T1000 (cell line): ENCODE measurements at regions not wholly inside any gene's neighbourhood (a gene's known extent, or its start where the extent isn't known, plus 50 kb on each side); places are given as distances from the start of the nearest gene placed in this dataset.
"Not testable (repeated sequence)": the region's sequence is repeated elsewhere in the genome, so short reads cannot be mapped to it uniquely, and the experiment has no call there.

Experiments used
- DNase-seq: peaks from one replicate; lab custom pipeline; 2025; ENCODE audit warnings: mixed read lengths; lab: John Stamatoyannopoulos, UW

- DNase-seq, result no peak
Measured at GRCh38 chr3:64390893-64391292, 165.6 kb upstream of the PRICKLE2 start.

GRCh38 chr3:64388886-64389285, 163.6 kb upstream of the PRICKLE2 start:
- DNase-seq, result no peak

GRCh38 chr3:64387688-64388087, 162.4 kb upstream of the PRICKLE2 start:
- DNase-seq, result no peak

- no peak for DNase-seq
Measured at GRCh38 chr3:64385277-64385676, 160.0 kb upstream of the PRICKLE2 start.

- no peak for DNase-seq
Measured at GRCh38 chr3:64384561-64384960, 159.3 kb upstream of the PRICKLE2 start.

GRCh38 chr3:64382153-64382552, 156.9 kb upstream of the PRICKLE2 start:
- DNase-seq, result no peak

- DNase-seq, result no peak
Measured at GRCh38 chr3:64381367-64381766, 156.1 kb upstream of the PRICKLE2 start.

- no peak for DNase-seq
Measured at GRCh38 chr3:64380546-64380945, 155.3 kb upstream of the PRICKLE2 start.

- no peak for DNase-seq
Measured at GRCh38 chr3:64379221-64379620, 154.0 kb upstream of the PRICKLE2 start.

- DNase-seq, result no peak
Measured at GRCh38 chr3:64377942-64378341, 152.7 kb upstream of the PRICKLE2 start.

GRCh38 chr3:64375737-64376136, 150.5 kb upstream of the PRICKLE2 start:
- DNase-seq, result no peak

- DNase-seq, result no peak
Measured at GRCh38 chr3:64369390-64369789, 144.1 kb upstream of the PRICKLE2 start.

- DNase-seq, result no peak
Measured at GRCh38 chr3:64368257-64369020, 143.2 kb upstream of the PRICKLE2 start.

GRCh38 chr3:64365877-64366276, 140.6 kb upstream of the PRICKLE2 start:
- no peak for DNase-seq

- DNase-seq, result no peak
Measured at GRCh38 chr3:64363842-64364241, 138.6 kb upstream of the PRICKLE2 start.

- no peak for DNase-seq
Measured at GRCh38 chr3:64361962-64362735, 136.9 kb upstream of the PRICKLE2 start.

GRCh38 chr3:64361036-64361435, 135.8 kb upstream of the PRICKLE2 start:
- not testable (repeated sequence) for DNase-seq

GRCh38 chr3:64360280-64360679, 135.0 kb upstream of the PRICKLE2 start:
- no peak for DNase-seq

GRCh38 chr3:64359735-64360134, 134.5 kb upstream of the PRICKLE2 start:
- DNase-seq, result no peak

- no peak for DNase-seq
Measured at GRCh38 chr3:64358853-64359252, 133.6 kb upstream of the PRICKLE2 start.

GRCh38 chr3:64358176-64358575, 132.9 kb upstream of the PRICKLE2 start:
- no peak for DNase-seq

GRCh38 chr3:64357481-64357880, 132.2 kb upstream of the PRICKLE2 start:
- no peak for DNase-seq

- no peak for DNase-seq
Measured at GRCh38 chr3:64355401-64355807, 130.1 kb upstream of the PRICKLE2 start.
